GM12878 (cell line): ENCODE measurements at regions not wholly inside any gene's neighbourhood (a gene's known extent, or its start where the extent isn't known, plus 50 kb on each side); places are given as distances from the start of the nearest gene placed in this dataset.

Source experiments
- ATAC-seq: fragments of 200-7000 bp; cut with Tn5 transposase; 3 replicates; pipeline ENCODE4 v1.9.1; 2020; ENCODE audit warnings: mild to moderate bottlenecking, moderate library complexity
- BruUV-seq: library from RNA; stranded (reverse); fragments of 400-500 nt; replicated peaks from 2 replicates; lab custom pipeline; 2021; lab: Mats Ljungman, UMichigan
- CTCF ChIA-PET: fragments of 300-600 bp; sonication (Branson Sonifier 250); formaldehyde crosslinking; extraction: SDS; loops from one replicate; lab custom pipeline; 2021; ENCODE audit warnings: inconsistent platforms; lab: Yijun Ruan, JAX
- POLR2A ChIA-PET: fragments of 350-600 bp; formaldehyde crosslinking; extraction: SDS; loops from one replicate; lab custom pipeline; 2021; ENCODE audit warnings: inconsistent platforms; lab: Charles Lee
- RAD21 ChIA-PET: fragments of 300-600 bp; sonication (Branson Sonifier 250); formaldehyde crosslinking; loops from one replicate; lab custom pipeline; 2023; ENCODE audit warnings: antibody characterized with exemption; ENCODE audit not compliant: unreplicated experiment; lab: Charles Lee
- SMC1A ChIA-PET: fragments of 300-600 bp; sonication (Branson Sonifier 250); formaldehyde crosslinking; loops from one replicate; lab custom pipeline; 2023; ENCODE audit not compliant: unreplicated experiment, uncharacterized antibody; lab: Charles Lee
- DNase-seq: peaks from one replicate; pipeline ENCODE4 v3.0.0-alpha.2; 2011; ENCODE audit warnings: low read depth, low spot score
- FAIRE-seq: peaks from 3 replicates; lab custom pipeline; 2011; peaks lifted over from hg19 to GRCh38; lab: Jason Lieb, UNC
- H2AFZ ChIP-seq: 2 replicates; pipeline ENCODE4 v1.6.0; 2011; ENCODE audit warnings: low read depth, low read length, control low read depth; ENCODE audit not compliant: control insufficient read depth
- H3K27ac ChIP-seq: 2 replicates; pipeline ENCODE4 v1.5.1; 2011; ENCODE audit warnings: control low read depth; ENCODE audit not compliant: control insufficient read depth, insufficient read depth
- H3K27me3 ChIP-seq, 2 experiments: replicated peaks in 1 of 2; 2 replicates each; pipeline versions ENCODE4 v1.6.0 to v1.6.1; 2011; ENCODE audit warnings: low read length in 1 of 2; ENCODE audit not compliant: control insufficient read depth in 2 of 2, insufficient read depth in 2 of 2
- H3K36me3 ChIP-seq, 2 experiments: 2 replicates each; pipeline ENCODE4 v1.5.1; 2011; ENCODE audit warnings: low read length in 1 of 2; ENCODE audit not compliant: control insufficient read depth in 2 of 2, insufficient read depth in 2 of 2
- H3K4me1 ChIP-seq: 2 replicates; pipeline ENCODE4 v1.6.1; 2011; ENCODE audit warnings: mild to moderate bottlenecking, low read length, moderate library complexity, mixed read lengths; ENCODE audit not compliant: control insufficient read depth, insufficient read depth
- H3K4me2 ChIP-seq: 2 replicates; pipeline ENCODE4 v1.6.0; 2011; ENCODE audit warnings: control low read depth; ENCODE audit not compliant: control insufficient read depth, insufficient read depth
- H3K4me3 ChIP-seq: fragments of 200-600 bp; sonication (generic); 2 replicates; pipeline ENCODE4 v1.5.1; 2016
- H3K79me2 ChIP-seq: 2 replicates; pipeline ENCODE4 v1.6.0; 2011; ENCODE audit warnings: low read length; ENCODE audit not compliant: control insufficient read depth, insufficient read depth
- H3K9ac ChIP-seq: 2 replicates; pipeline ENCODE4 v1.8.0; 2011; ENCODE audit warnings: low read length, control low read depth, mixed read lengths; ENCODE audit not compliant: control insufficient read depth, insufficient read depth
- H3K9me3 ChIP-seq: replicated peaks from 3 replicates; pipeline ENCODE4 v1.5.1; 2011; ENCODE audit warnings: mild to moderate bottlenecking, low read length; ENCODE audit not compliant: control insufficient read depth, insufficient read depth
- H4K20me1 ChIP-seq: 2 replicates; pipeline ENCODE4 v1.6.0; 2011; ENCODE audit not compliant: control insufficient read depth, insufficient read depth
- CTCF ChIP-seq, 3 experiments: IDR thresholded peaks in 2 of 3; conservative IDR thresholded peaks in 1 of 3; 2 replicates each; pipeline ENCODE4 v1.5.1; 2011; ENCODE audit warnings: low read depth in 3 of 3, low read length in 3 of 3, mild to moderate bottlenecking in 3 of 3, control low read depth in 2 of 3, moderate library complexity in 2 of 3, inconsistent platforms in 1 of 3, mixed read lengths in 1 of 3; ENCODE audit not compliant: control insufficient read depth in 2 of 3, insufficient read depth in 1 of 3; ENCODE audit errors: extremely low read depth in 1 of 3
- IKZF1 ChIP-seq: fragments of 450-650 bp; conservative IDR thresholded peaks from 2 replicates; pipeline ENCODE4 v1.6.1; 2017; ENCODE audit warnings: antibody characterized with exemption, mild to moderate bottlenecking
- MEF2A ChIP-seq: IDR thresholded peaks from 2 replicates; pipeline ENCODE4 v1.6.1; 2011; ENCODE audit warnings: low read depth, mild to moderate bottlenecking, low read length, moderate library complexity; ENCODE audit not compliant: insufficient read depth
- RAD21 ChIP-seq: IDR thresholded peaks from 2 replicates; pipeline ENCODE4 v1.6.1; 2011; ENCODE audit warnings: mild to moderate bottlenecking, low read depth, low read length, moderate library complexity; ENCODE audit not compliant: insufficient read depth
- RBBP5 ChIP-seq: fragments of 200-600 bp; sonication (generic); conservative IDR thresholded peaks from 2 replicates; pipeline ENCODE4 v1.6.1; 2016
- SMC3 ChIP-seq: IDR thresholded peaks from 2 replicates; pipeline ENCODE4 v1.6.1; 2011; ENCODE audit warnings: low read length, improper control_type of control experiment, borderline replicate concordance
- SREBF2 ChIP-seq: IDR thresholded peaks from 2 replicates; pipeline ENCODE4 v1.6.1; 2012; ENCODE audit warnings: mild to moderate bottlenecking, low read length
- YY1 ChIP-seq: IDR thresholded peaks from 2 replicates; pipeline ENCODE4 v1.6.1; 2011; ENCODE audit warnings: low read depth, mild to moderate bottlenecking, low read length
- WGBS: methylation state at CpG from one replicate; pipeline ENCODE4 v1.1.6; 2016; ENCODE audit warnings: low lambda C conversion rate; ENCODE audit not compliant: insufficient replicate concordance, insufficient coverage; ENCODE audit errors: missing lambda C conversion rate; 5-methylcytosine and 5-hydroxymethylcytosine counted together
- in situ Hi-C: fragments of 300-500 bp; cut with MboI; formaldehyde crosslinking; loops from 9 replicates; pipeline ENCODE4 v1.14.3; 2018; ENCODE audit warnings: mixed read lengths
- intact Hi-C: fragments of 100-400 bp; cut with micrococcal nuclease; formaldehyde crosslinking; loops from one replicate; pipeline ENCODE4 v1.14.2; 2022; ENCODE audit not compliant: unreplicated experiment

DNA sequence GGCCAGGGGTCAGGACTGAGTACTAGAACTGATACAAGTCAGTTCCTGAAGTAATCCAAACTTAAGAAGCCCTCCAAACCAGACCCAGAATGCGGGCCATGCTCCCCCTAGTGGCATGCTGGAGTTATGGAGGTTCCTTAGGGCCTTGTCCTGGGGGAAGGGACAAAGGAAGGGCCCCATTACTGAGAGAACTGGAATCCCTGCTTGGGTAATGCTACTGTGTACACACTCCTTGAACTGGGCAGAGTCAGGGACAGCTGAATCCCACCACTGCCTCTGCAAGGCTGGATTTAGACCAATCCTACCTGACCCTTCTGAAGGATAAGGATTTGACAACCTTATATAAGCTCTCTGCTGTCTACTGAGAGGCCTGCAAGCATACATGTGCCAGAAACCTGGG lies 97.3 kb upstream of the AKIP1 start:
- H3K36me3 ChIP-seq = no peaks in the 10 kb centered on the region; a peak in 1 of 4 replicates
- TF ChIP-seq YY1 (peak; percentile 81), CTCF (IDR thresholded peaks at IDR 0.05 in 2 of 3, conservative IDR thresholded peaks at IDR 0.05 in 1 of 3; ENCODE audit: control insufficient read depth in 2 of 3, extremely low read depth in 1 of 3, insufficient read depth in 1 of 3, low read depth in 3 of 3, low read length in 3 of 3) (peak; percentile 80 to 96 (median 89)), SMC3 (peak; percentile 86), IKZF1 (peak; percentile 40), RAD21 (peak; percentile 87), SREBF2 (no peak), MEF2A (no peak), RBBP5 (no peak)
- TF ChIP-seq, all 136 proteins: peak for 5
- peak; percentile 95 for FAIRE-seq
- WGBS = 17% methylated on average over 1 of the region's 1 CpG
- intact Hi-C loops (loop anchor here (1.0 to 10.0 kb wide), 5 partner anchors 124 to 589 kb away; partner anchors contain the start of genes STK33 and TMEM9B), in situ Hi-C loops (no loop called here)
- ChIA-PET RAD21 (interaction anchor here (0.6 to 1.5 kb wide), 7 partner anchors 19 to 623 kb away, joined by 3 to 6 read pairs (median 3); no protein-coding TSS in a partner anchor), CTCF (interaction anchor here (0.6 to 4.4 kb wide), 21 partner anchors 11 to 778 kb away, joined by 3 to 41 read pairs (median 4); no protein-coding TSS in a partner anchor), POLR2A (interaction anchor here (0.6 to 1.1 kb wide), 6 partner anchors 17 to 1407 kb away, joined by 3 to 7 read pairs (median 3); no protein-coding TSS in a partner anchor), SMC1A (interaction anchor here (0.7 to 2.2 kb wide), 11 partner anchors 10 to 246 kb away, joined by 3 to 16 read pairs (median 4); no protein-coding TSS in a partner anchor)
- H4K20me1 ChIP-seq = no peaks in the 10 kb centered on the region
- H3K9me3 ChIP-seq = no peaks in the 10 kb centered on the region
- H3K27ac ChIP-seq = no peak overlapping the region
- no peak overlapping the region for H3K4me3 ChIP-seq
- peaks cover 4% of the 10 kb centered on the region for H3K4me1 ChIP-seq
- peak overlapping the region; percentile 73 for H2AFZ ChIP-seq
- peaks cover 0 to 2% of the 10 kb centered on the region in 2 experiments; a peak in 2 of 4 replicates for H3K27me3 ChIP-seq
- BruUV-seq = no TSS peak
- ATAC-seq = peak; percentile 94
- no peaks in the 10 kb centered on the region for H3K79me2 ChIP-seq
- H3K9ac ChIP-seq = no peak overlapping the region
- no peak for DNase-seq
- H3K4me2 ChIP-seq = no peak overlapping the region
